Adrenal gland (tissue), 9 donors: ENCODE measurements at regions not wholly inside any gene's neighbourhood (a gene's known extent, or its start where the extent isn't known, plus 50 kb on each side); places are given as distances from the start of the nearest gene placed in this dataset.
A peak's percentile ranks its signal among the peaks of the same experiment; 100 is the strongest.

Experiments
- DNase-seq, 7 donors: peaks; one replicate each; pipeline ENCODE4 v3.0.0-alpha.2; 2019 to 2020
- H3K27ac ChIP-seq, 5 donors: fragments of 200-600 bp; sonication (generic) in 4 of 5; 1 replicate in 3 of 5; 2 replicates in 2 of 5; pipeline versions ENCODE4 v1.5.1 to v1.8.0; 2016 to 2020; ENCODE audit warnings: mild to moderate bottlenecking in 1 of 5
- H3K27me3 ChIP-seq: fragments of 200-600 bp; 2 replicates; pipeline ENCODE4 v1.8.0; 2021
- H3K36me3 ChIP-seq, 2 donors: fragments of 200-600 bp; replicated peaks in 1 of 2; 1 replicate in 1 of 2; 2 replicates in 1 of 2; pipeline versions ENCODE4 v1.5.1 to v1.8.0; 2018 to 2022
- H3K4me1 ChIP-seq, 2 donors: fragments of 200-600 bp; replicated peaks in 1 of 2; 1 replicate in 1 of 2; 2 replicates in 1 of 2; pipeline versions ENCODE4 v1.5.1 to v1.8.0; 2018 to 2021
- H3K4me3 ChIP-seq, 4 donors: fragments of 200-600 bp; sonication (generic) in 3 of 4; one replicate each; pipeline ENCODE4 v1.5.1; 2016 to 2018
- H3K9me3 ChIP-seq, 3 donors: fragments of 200-600 bp; sonication (generic) in 1 of 3; replicated peaks in 1 of 3; 1 replicate in 2 of 3; 2 replicates in 1 of 3; pipeline versions ENCODE4 v1.5.1 to v1.8.0; 2016 to 2021
- POLR2A ChIP-seq, 2 donors: fragments of 450-650 bp; IDR thresholded peaks; one replicate each; pipeline ENCODE4 v1.6.1; 2017; ENCODE audit warnings: antibody characterized with exemption in 2 of 2, mild to moderate bottlenecking in 2 of 2, moderate library complexity in 1 of 2
- WGBS, 4 donors: extraction: QIAGEN DNeasy Blood & Tissue Kit in 2 of 4; methylation state at CpG; one replicate each; pipeline versions ENCODE4 v1.1.5 to v1.1.7; 2013 to 2017; 5-methylcytosine and 5-hydroxymethylcytosine counted together
- intact Hi-C, 2 donors: fragments of 100-400 bp; cut with DNase I; formaldehyde crosslinking; loops; one replicate each; pipeline versions ENCODE4 v1.14.1 to v1.15.0; 2022 to 2023
- TF ChIP-seq, protein P1 (sequence below), 6 experiments: fragments of 450-650 bp in 4 of 6; fragments of 200-600 bp in 2 of 6; sonication (generic) in 1 of 6; IDR thresholded peaks; 1 replicate in 5 of 6; 2 replicates in 1 of 6; pipeline versions ENCODE4 v1.5.1 to v1.8.0; 2016 to 2021; ENCODE audit warnings: antibody characterized with exemption in 6 of 6, mild to moderate bottlenecking in 2 of 6, moderate library complexity in 1 of 6
- donor health status: healthy with polysubstance abuse.
- donor health status: Bipolar disorder and iron deficiency.
- donor health status: DM: yes; HTN: yes; CAD: no.
- donor health status: DM: no; HTN: no; CAD: no.
- donor health status: DM: no; HTN: no; CAD: no.

DNA sequence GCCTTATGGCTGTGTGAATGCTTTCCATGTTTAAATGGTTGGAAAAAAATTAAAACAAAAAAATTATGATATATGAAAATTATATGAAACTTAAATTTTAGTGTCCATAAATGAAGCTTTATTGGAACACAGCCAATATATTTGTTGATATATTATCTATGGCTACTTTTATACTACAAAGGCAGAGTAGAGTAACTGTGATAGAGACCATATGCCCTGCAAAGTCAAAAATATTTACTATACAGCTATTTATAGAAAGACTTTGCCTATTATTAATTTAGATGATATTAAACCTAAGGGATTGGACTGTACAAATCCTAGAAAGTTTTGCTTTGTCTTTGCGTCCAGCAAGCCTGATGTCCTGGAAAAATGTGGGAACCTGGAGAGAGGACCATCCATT is 518.3 kb upstream of the JAG1 start:
- 70 to 87% (median 81%) methylated on average over 1 of the region's 1 CpG for WGBS, 4 donors

DNA sequence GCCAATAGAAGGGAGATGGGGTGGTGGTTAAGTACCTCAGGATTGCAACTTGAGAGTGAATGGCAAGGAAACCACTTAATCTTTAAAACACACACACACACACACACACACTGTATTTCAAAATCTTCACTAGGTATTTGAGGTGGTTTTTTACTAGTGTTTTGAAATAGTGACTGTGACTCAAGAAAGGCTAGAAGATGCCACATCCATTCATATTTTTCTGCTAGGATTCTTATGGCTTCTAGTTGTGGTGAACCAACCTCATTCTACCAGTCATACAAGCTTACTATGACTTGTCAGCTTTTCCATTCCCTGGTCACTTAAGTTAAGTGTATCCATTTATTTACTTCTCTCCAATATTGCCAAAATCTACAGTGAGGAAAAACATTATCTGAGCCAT is 519.4 kb upstream of the JAG1 start:
- H3K36me3 ChIP-seq: no peaks in the 10 kb centered on the region
- TF ChIP-seq, protein P1, sequence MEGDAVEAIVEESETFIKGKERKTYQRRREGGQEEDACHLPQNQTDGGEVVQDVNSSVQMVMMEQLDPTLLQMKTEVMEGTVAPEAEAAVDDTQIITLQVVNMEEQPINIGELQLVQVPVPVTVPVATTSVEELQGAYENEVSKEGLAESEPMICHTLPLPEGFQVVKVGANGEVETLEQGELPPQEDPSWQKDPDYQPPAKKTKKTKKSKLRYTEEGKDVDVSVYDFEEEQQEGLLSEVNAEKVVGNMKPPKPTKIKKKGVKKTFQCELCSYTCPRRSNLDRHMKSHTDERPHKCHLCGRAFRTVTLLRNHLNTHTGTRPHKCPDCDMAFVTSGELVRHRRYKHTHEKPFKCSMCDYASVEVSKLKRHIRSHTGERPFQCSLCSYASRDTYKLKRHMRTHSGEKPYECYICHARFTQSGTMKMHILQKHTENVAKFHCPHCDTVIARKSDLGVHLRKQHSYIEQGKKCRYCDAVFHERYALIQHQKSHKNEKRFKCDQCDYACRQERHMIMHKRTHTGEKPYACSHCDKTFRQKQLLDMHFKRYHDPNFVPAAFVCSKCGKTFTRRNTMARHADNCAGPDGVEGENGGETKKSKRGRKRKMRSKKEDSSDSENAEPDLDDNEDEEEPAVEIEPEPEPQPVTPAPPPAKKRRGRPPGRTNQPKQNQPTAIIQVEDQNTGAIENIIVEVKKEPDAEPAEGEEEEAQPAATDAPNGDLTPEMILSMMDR (IDR thresholded peaks at IDR 0.05): no peak
- no peak for TF ChIP-seq POLR2A (IDR thresholded peaks at IDR 0.05)
- H3K4me1 ChIP-seq: no peaks in the 10 kb centered on the region
- H3K27ac ChIP-seq: no peak overlapping the region
- H3K9me3 ChIP-seq: peaks cover 0 to 3% (median 0%) of the 10 kb centered on the region in 3 donors
- intact Hi-C loops: no loop called here
- no peaks in the 10 kb centered on the region for H3K27me3 ChIP-seq
- no peak overlapping the region for H3K4me3 ChIP-seq
- DNase-seq: no peak

More for the DNA sequence above, 518.3 kb upstream of the JAG1 start:
- Histone ChIP-seq H3K4me3 (no peak overlapping the region), H3K4me1 (no peaks in the 10 kb centered on the region), H3K36me3 (no peaks in the 10 kb centered on the region), H3K27me3 (no peaks in the 10 kb centered on the region), H3K9me3 (peaks cover 0 to 5% (median 0%) of the 10 kb centered on the region in 3 donors), H3K27ac (no peak overlapping the region)
- DNase-seq: no peak
- no peak for TF ChIP-seq POLR2A (IDR thresholded peaks at IDR 0.05)
- TF ChIP-seq, protein P1 (IDR thresholded peaks at IDR 0.05): no peak
- intact Hi-C loops: no loop called here

DNA sequence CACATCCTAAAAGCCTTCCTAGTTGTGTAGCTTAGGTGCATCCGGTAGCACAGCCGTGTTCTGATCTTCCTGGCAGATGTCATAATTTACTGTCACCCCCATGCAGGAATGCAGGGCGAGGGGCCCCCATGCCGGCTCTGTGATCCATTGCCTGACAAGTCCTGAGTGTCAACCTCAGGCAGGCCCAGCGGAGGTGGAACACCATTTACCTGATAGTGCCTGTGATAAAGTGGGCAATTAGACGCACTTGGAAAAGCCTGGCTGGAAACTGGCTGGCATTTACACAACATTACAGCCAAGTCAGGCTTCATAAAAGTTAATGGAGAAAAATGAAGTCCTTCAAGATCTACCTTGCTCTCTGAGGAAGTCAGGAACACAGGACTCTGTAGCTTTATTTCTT is 521.4 kb upstream of the JAG1 start:
- 68 to 87% (median 84%) methylated on average over 4 to 6 of the region's 6 CpGs for WGBS, 4 donors
- no peaks in the 10 kb centered on the region for H3K9me3 ChIP-seq
- intact Hi-C loops: no loop called here
- no peaks in the 10 kb centered on the region for H3K36me3 ChIP-seq
- no peak for DNase-seq
- no peak overlapping the region for H3K27ac ChIP-seq
- H3K4me1 ChIP-seq: no peaks in the 10 kb centered on the region
- no peak overlapping the region for H3K4me3 ChIP-seq
- no peaks in the 10 kb centered on the region for H3K27me3 ChIP-seq
- no peak for TF ChIP-seq POLR2A (IDR thresholded peaks at IDR 0.05)
- TF ChIP-seq, protein P1 (IDR thresholded peaks at IDR 0.05): no peak

DNA sequence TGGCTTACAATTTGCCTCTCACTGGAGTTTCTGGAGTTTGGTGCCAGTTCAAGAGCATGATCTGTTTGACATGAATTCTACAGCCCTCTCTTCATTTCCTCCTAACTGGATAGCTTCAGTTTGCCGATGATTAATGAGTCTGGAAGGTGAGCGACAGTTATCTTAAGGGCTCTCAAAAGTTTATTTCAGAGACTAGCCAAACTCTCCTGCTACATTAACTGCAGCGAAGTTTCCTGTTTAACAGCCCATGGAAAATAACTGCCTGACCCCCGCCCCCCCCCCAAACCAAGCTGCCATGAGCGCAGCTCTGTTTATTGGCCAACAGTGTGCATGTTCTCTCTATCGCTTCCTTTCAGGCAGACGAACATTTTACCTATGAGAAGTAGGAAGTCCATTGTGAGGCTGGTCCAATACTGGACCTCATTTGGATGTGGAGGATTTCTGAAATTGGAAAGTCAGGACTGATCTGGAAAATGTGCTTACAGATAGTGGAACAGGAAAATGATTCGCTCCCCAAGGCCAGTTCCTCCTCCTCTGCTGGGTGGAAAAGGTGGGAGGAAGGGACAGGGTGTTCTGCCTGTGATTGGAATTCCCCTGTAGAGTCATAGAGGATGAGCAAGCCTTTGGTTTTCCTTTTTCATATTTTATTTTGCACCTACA is 522.2 kb upstream of the JAG1 start:
- H3K36me3 ChIP-seq: no peaks in the 10 kb centered on the region
- no peaks in the 10 kb centered on the region for H3K4me1 ChIP-seq
- no peak overlapping the region for H3K4me3 ChIP-seq
- no peaks in the 10 kb centered on the region for H3K27me3 ChIP-seq
- 64 to 85% (median 71%) methylated on average over 7 to 8 of the region's 8 CpGs for WGBS, 4 donors
- H3K27ac ChIP-seq: no peak overlapping the region
- intact Hi-C loops: no loop called here
- H3K9me3 ChIP-seq: no peaks in the 10 kb centered on the region
- peak in 1 of 7 donors; percentile 19 for DNase-seq
- no peak for TF ChIP-seq POLR2A (IDR thresholded peaks at IDR 0.05)
- TF ChIP-seq, protein P1 (IDR thresholded peaks at IDR 0.05): no peak
